Activated T-helper 1 cell treated with anti-CD3 and anti-CD28 coated beads, Interleukin-12 subunit alpha, Interleukin-12 subunit beta, Interleukin-2, Interleukin-4 antibody, amounts not matched to agents 30 ng/mL and 10 ng/mL and 1 ng/mL, durations not matched to agents 14 hours and 24 hours and 36 hours (primary cell): ENCODE measurements at regions not wholly inside any gene's neighbourhood (a gene's known extent, or its start where the extent isn't known, plus 50 kb on each side); places are given as distances from the start of the nearest gene placed in this dataset.

Source experiments
- DNase-seq: peaks from one replicate; pipeline ENCODE4 v3.0.0; 2021; ENCODE audit warnings: low spot score
- H3K27ac Mint-ChIP-seq: one replicate; pipeline ENCODE4 v1.8.0; 2021; ENCODE audit warnings: mild to moderate bottlenecking, mixed read lengths
- H3K27me3 Mint-ChIP-seq: one replicate; pipeline ENCODE4 v1.8.0; 2022; ENCODE audit warnings: mild to moderate bottlenecking, moderate library complexity, mixed read lengths; ENCODE audit not compliant: insufficient read depth
- H3K36me3 Mint-ChIP-seq: one replicate; pipeline ENCODE4 v1.8.0; 2021; ENCODE audit warnings: low read depth, mixed read lengths
- H3K4me1 Mint-ChIP-seq: one replicate; pipeline ENCODE4 v1.8.0; 2021; ENCODE audit warnings: low read depth, mixed read lengths
- H3K4me3 Mint-ChIP-seq: one replicate; pipeline ENCODE4 v1.8.0; 2021; ENCODE audit warnings: mild to moderate bottlenecking, moderate library complexity, mixed read lengths
- H3K9me3 Mint-ChIP-seq: one replicate; pipeline ENCODE4 v1.8.0; 2021; ENCODE audit warnings: mixed read lengths
- intact Hi-C: fragments of 100-400 bp; cut with micrococcal nuclease; formaldehyde crosslinking; loops from one replicate; pipeline ENCODE4 v1.15.1; 2024

DNA sequence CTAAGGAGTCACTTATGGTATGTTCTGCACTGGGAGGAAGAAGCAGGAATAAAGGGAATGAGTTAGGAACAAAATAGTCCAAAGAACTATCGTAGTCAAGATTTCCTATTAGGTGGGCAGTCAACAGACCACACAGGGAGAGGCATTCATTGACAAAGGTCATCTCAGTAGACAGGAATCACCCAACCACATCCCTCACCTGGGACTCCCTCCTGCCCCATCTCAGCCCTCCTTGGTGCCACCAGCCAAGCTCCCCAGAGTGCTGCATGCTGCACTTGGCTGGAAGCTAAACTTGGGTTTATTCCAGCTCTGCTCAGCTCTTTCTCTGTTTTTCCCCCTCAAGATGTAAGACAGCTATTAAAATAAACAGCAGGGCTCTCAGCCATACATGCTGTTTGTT, 72.3 kb upstream of the CTNNB1 start:
- no peak for DNase-seq
- Mint-ChIP-seq H3K27me3 (no peaks in the 10 kb centered on the region), H3K4me3 (no peak overlapping the region), H3K27ac (no peak overlapping the region), H3K4me1 (no peaks in the 10 kb centered on the region), H3K36me3 (no peaks in the 10 kb centered on the region), H3K9me3 (peaks cover 41% of the 10 kb centered on the region)
- intact Hi-C loops, result no loop called here

DNA sequence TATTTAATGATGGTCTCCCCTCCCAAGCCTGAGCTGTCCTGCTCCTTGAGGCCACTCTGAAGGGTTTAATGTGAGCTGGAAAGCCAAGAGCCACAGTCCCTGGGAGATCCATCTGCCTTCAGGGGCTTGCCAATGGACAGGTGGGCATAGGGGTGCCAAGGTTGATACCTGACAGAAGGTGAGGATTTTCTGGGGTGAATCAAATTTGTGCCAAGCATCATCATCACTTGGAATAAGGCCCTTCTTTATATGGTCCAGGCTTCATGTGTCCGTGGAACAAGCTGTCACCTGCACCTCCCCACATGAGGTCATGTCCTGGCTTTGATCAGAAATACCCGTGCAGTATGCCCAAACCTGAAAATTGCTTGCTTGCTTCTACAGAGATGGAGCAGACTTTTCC, 71.9 kb upstream of the CTNNB1 start:
- H3K4me1 Mint-ChIP-seq, result no peaks in the 10 kb centered on the region
- intact Hi-C loops, result no loop called here
- H3K9me3 Mint-ChIP-seq, result peaks cover 41% of the 10 kb centered on the region
- no peak for DNase-seq
- no peaks in the 10 kb centered on the region for H3K27me3 Mint-ChIP-seq
- no peaks in the 10 kb centered on the region for H3K36me3 Mint-ChIP-seq
- no peak overlapping the region for H3K4me3 Mint-ChIP-seq
- H3K27ac Mint-ChIP-seq, result no peak overlapping the region

DNA sequence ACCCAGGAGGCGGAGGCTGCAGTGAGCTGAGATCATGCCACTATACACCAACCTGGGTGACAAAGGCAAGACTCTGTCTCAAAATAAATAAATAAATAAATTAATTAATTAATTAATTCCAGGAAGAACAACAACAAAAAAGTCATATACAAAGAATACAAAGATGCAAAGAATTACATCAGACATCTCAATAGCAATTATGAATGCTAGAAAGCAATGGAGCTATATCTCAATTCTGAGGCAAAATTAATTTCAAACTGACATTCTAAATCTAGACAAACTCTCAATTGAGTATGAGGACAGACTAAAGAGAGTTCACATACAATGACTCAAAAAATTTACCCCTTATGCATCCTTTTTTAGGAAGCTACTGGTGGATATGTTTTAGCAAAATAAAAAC, 69.6 kb upstream of the CTNNB1 start:
- Mint-ChIP-seq H3K4me3 (no peak overlapping the region), H3K27ac (no peak overlapping the region), H3K27me3 (peaks cover 2% of the 10 kb centered on the region), H3K36me3 (no peaks in the 10 kb centered on the region), H3K9me3 (peaks cover 41% of the 10 kb centered on the region), H3K4me1 (no peaks in the 10 kb centered on the region)
- no peak for DNase-seq
- intact Hi-C loops, result no loop called here

DNA sequence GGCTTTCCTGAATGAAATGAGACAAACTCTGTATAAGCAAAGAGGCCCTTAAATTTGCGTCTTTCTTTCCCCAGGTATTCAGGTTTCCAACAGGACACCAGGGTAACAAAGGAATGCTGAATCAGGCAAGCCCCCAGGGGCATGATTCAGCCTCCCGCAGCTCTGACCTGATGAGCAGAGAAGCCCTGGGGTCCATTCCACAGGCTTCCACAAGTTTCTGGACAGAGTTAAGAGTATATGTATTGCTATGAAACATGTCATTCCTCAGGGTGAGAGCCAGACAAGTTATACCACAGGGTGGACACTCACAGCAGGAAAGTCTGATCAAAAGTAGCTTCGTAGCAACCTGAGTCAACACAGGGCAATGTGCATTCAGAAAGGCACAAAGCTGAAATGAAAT, 68.1 kb upstream of the CTNNB1 start:
- Mint-ChIP-seq H3K4me3 (no peak overlapping the region), H3K27me3 (peaks cover 2% of the 10 kb centered on the region), H3K27ac (no peak overlapping the region), H3K9me3 (peaks cover 30% of the 10 kb centered on the region), H3K4me1 (no peaks in the 10 kb centered on the region), H3K36me3 (no peaks in the 10 kb centered on the region)
- intact Hi-C loops, result no loop called here
- DNase-seq, result no peak

- Mint-ChIP-seq H3K27me3 (peaks cover 2% of the 10 kb centered on the region), H3K36me3 (no peaks in the 10 kb centered on the region), H3K27ac (no peak overlapping the region), H3K4me1 (no peaks in the 10 kb centered on the region), H3K9me3 (no peaks in the 10 kb centered on the region), H3K4me3 (no peak overlapping the region)
- no peak for DNase-seq
- intact Hi-C loops, result no loop called here
These were observed 61.6 kb upstream of the CTNNB1 start for GRCh38 chr3:41137686-41138111.

- no peak for DNase-seq
- Mint-ChIP-seq H3K27ac (no peak overlapping the region), H3K4me1 (no peaks in the 10 kb centered on the region), H3K4me3 (no peak overlapping the region), H3K9me3 (no peaks in the 10 kb centered on the region), H3K27me3 (peaks cover 2% of the 10 kb centered on the region), H3K36me3 (no peaks in the 10 kb centered on the region)
- intact Hi-C loops, result no loop called here
These were observed 61.2 kb upstream of the CTNNB1 start for GRCh38 chr3:41138146-41138545.

DNA sequence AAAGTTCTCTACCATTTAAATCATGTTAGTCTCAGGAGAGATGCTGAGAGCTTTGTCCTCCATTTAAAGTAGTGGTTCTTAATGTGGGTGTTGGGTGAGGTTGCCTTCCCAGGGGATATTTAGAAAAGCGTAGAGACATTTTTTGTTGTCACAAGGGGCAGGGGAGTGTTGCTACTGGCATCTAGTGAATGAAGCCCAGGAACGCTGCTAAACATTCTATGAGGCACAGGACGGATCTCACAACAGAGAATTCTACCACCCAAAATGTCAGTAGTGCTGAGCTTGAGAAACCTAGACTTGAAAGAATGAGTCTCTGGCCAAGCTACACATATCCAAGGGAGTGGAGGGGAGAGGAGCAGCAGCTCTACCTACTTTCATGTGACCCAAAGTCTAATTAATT, 60.7 kb upstream of the CTNNB1 start:
- H3K9me3 Mint-ChIP-seq, result no peaks in the 10 kb centered on the region
- H3K27ac Mint-ChIP-seq, result no peak overlapping the region
- H3K4me3 Mint-ChIP-seq, result no peak overlapping the region
- DNase-seq, result no peak
- no peaks in the 10 kb centered on the region for H3K36me3 Mint-ChIP-seq
- intact Hi-C loops, result no loop called here
- peaks cover 2% of the 10 kb centered on the region for H3K27me3 Mint-ChIP-seq
- H3K4me1 Mint-ChIP-seq, result no peaks in the 10 kb centered on the region

DNA sequence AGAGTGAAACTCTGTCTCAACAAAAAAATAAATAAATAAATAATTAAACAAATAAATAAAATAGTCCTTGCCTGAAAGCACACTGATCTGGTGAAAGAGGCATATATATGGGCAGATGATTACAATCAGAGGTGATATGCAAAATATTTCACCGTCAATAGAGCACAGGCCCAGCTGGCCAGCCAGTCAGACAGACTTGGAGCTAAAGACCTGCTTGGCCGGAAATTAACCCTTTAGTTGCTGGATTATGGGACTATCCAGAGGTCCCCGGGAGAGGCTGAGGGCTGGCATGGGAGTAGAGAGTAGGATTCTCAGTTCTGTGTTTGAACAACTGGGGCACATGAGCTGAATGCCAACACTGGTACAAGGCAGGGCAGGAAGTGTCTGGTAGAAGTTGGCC, 59.1 kb upstream of the CTNNB1 start:
- Mint-ChIP-seq H3K9me3 (no peaks in the 10 kb centered on the region), H3K36me3 (no peaks in the 10 kb centered on the region), H3K27me3 (no peaks in the 10 kb centered on the region), H3K4me3 (no peak overlapping the region), H3K4me1 (no peaks in the 10 kb centered on the region), H3K27ac (no peak overlapping the region)
- intact Hi-C loops, result no loop called here
- no peak for DNase-seq

DNA sequence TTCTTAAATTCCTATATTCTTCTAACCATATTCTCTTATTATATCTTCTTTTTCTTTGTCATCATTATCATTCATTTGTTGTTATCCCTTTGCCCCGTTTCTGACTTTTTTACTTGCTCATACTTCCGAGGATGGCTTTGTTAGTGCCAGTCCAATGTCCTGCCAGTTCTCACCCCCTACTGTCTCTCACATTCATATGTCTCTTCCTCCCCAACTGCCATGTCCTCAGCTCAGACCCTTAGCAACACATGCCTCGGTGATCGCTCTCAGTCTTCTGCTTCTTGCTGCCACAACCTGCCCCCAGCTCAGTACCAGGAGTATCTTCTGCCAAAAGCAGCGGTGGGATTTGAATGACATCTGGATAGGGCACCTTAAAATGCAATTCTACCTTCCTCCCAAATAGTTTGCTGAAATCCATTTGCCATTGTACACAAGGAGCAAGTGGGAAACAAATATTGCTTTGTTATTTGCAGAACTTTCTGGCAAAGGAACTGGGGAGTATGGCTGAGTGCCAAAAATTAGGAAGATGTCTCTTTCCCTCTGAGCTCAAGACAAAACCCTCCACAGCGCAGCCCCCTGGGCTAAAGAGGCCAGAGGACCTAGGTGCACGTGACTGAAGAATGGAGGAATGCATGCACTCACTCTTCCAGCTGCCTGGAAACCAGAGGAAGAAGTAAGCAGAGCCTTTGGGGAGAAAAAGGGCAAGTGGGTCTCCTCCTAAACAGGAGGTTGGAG, 57.7 kb upstream of the CTNNB1 start:
- H3K27me3 Mint-ChIP-seq, result no peaks in the 10 kb centered on the region
- intact Hi-C loops, result no loop called here
- no peaks in the 10 kb centered on the region for H3K4me1 Mint-ChIP-seq
- H3K4me3 Mint-ChIP-seq, result no peak overlapping the region
- H3K27ac Mint-ChIP-seq, result no peak overlapping the region
- H3K36me3 Mint-ChIP-seq, result no peaks in the 10 kb centered on the region
- H3K9me3 Mint-ChIP-seq, result peaks cover 10% of the 10 kb centered on the region
- no peak for DNase-seq

DNA sequence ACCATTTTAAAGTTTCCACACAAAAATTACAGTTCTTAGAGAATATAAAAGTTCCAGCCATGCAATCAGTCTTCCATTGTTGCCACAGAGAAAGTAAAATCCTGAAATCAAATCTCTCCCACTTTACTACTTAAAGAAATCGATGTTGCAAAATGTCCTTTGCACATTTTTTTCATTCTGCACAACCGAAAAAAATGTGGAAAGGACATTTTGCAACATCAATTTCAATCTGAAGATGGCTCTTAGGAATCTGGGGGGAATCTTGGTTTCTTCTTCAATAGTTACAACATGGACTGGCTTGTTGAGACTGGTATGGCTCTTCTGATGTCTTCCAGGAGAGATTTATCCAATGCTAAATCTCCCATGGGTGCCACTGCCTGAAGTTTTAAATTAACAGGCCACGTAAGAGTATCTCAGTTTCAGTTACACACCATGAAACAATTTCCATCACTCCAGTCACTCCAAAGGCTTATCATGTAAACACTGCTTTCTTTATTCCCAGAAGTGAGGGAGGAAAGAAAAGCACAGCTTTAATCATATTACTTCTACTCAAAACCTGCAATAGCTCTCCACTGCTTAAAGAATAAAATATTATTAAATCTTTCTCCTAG, 55.8 kb upstream of the CTNNB1 start:
- peaks cover 22% of the 10 kb centered on the region for H3K9me3 Mint-ChIP-seq
- no peak overlapping the region for H3K27ac Mint-ChIP-seq
- H3K36me3 Mint-ChIP-seq, result no peaks in the 10 kb centered on the region
- no peak for DNase-seq
- no peak overlapping the region for H3K4me3 Mint-ChIP-seq
- intact Hi-C loops, result no loop called here
- H3K4me1 Mint-ChIP-seq, result no peaks in the 10 kb centered on the region
- H3K27me3 Mint-ChIP-seq, result no peaks in the 10 kb centered on the region

- H3K36me3 Mint-ChIP-seq, result no peaks in the 10 kb centered on the region
These were observed 54.7 kb upstream of the CTNNB1 start for GRCh38 chr3:41144631-41145030.

GRCh38 chr3:41148478-41148877, 50.8 kb upstream of the CTNNB1 start:
- Mint-ChIP-seq H3K27me3 (peaks cover 2% of the 10 kb centered on the region), H3K4me1 (no peaks in the 10 kb centered on the region), H3K36me3 (no peaks in the 10 kb centered on the region), H3K4me3 (no peak overlapping the region), H3K9me3 (peaks cover 22% of the 10 kb centered on the region), H3K27ac (no peak overlapping the region)
- intact Hi-C loops, result no loop called here
- no peak for DNase-seq

More at GRCh38 chr3:41144631-41145030, 54.7 kb upstream of the CTNNB1 start:
- Mint-ChIP-seq H3K27ac (no peak overlapping the region), H3K9me3 (peaks cover 22% of the 10 kb centered on the region), H3K27me3 (peaks cover 2% of the 10 kb centered on the region), H3K4me1 (no peaks in the 10 kb centered on the region), H3K4me3 (no peak overlapping the region)
- no peak for DNase-seq
- intact Hi-C loops, result no loop called here

- H3K27ac Mint-ChIP-seq, result no peak overlapping the region
- intact Hi-C loops, result no loop called here
- no peaks in the 10 kb centered on the region for H3K4me1 Mint-ChIP-seq
- H3K36me3 Mint-ChIP-seq, result no peaks in the 10 kb centered on the region
- no peak for DNase-seq
- H3K9me3 Mint-ChIP-seq, result peaks cover 22% of the 10 kb centered on the region
- peaks cover 2% of the 10 kb centered on the region for H3K27me3 Mint-ChIP-seq
- no peak overlapping the region for H3K4me3 Mint-ChIP-seq
These were observed 50.4 kb upstream of the CTNNB1 start for GRCh38 chr3:41148901-41149300.
